ENCODE measurements at regions not wholly inside any gene's neighbourhood (a gene's known extent, or its start where the extent isn't known, plus 50 kb on each side); places are given as distances from the start of the nearest gene placed in this dataset.
"Not testable (repeated sequence)": the region's sequence is repeated elsewhere in the genome, so short reads cannot be mapped to it uniquely, and the experiment has no call there.

- no peak for DNase-seq
These were observed 117.9 kb upstream of the SFSWAP start for GRCh38 chr12:131592972-131593371.

DNA sequence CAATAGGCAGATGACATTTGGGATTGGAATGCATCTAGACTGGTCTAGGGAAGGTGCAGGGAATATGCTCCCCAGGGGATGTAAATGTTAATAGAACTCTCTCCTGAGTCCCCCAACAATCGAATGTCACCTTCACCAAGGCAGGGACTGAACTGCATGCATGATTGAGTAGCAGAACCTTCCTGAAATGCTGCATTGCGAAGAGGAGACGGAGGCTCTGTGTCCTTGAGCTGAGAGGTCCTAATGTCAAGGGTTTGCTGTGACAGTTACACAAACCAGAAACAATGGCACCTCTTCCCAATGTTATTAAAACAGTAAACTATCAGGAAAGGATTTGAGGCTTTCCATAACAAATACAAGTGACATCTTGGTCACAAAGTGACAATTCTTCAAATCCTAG is 117.5 kb upstream of the SFSWAP start:
- DNase-seq = no peak

- DNase-seq = no peak
These were observed 114.8 kb upstream of the SFSWAP start for GRCh38 chr12:131596115-131596514.

DNA sequence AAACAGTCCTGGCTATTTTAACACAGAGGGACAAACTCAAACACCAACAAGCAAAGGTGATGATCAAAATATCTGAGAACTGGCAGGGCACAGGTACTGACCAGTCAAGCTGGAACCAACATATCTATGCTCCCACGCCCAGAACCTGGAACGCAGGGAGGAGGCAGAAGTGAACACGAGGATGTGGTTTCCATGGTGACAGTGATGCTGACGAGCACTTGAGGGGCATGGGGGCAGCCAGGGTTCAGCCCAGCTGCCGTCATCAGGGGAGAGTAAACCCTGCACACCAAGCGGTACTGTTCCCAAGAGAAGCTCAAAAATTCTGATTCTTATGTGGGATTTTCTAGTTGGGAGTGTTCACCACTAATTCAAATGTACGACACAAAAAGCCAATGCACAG is 113.6 kb upstream of the SFSWAP start:
- DNase-seq = no peak

DNA sequence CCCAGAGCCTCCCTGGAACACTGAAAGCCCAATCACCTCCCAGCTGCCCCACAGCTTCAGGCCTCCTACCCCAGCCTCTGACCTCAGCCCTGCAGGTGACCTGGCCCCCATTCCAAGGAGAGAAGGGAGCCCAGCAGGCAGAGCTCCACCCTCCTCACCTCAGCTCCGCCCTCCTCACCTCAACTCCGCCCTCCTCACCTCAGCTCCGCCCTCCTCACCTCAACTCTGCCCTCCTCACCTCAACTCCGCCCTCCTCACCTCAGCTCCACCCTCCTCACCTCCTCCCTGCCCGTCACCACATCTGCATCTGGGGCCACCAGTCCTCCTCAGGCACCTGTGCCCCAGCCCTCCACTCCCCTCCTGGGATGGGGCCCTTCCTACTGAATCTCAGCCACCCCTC is 112.2 kb upstream of the SFSWAP start:
- DNase-seq = no peak

DNA sequence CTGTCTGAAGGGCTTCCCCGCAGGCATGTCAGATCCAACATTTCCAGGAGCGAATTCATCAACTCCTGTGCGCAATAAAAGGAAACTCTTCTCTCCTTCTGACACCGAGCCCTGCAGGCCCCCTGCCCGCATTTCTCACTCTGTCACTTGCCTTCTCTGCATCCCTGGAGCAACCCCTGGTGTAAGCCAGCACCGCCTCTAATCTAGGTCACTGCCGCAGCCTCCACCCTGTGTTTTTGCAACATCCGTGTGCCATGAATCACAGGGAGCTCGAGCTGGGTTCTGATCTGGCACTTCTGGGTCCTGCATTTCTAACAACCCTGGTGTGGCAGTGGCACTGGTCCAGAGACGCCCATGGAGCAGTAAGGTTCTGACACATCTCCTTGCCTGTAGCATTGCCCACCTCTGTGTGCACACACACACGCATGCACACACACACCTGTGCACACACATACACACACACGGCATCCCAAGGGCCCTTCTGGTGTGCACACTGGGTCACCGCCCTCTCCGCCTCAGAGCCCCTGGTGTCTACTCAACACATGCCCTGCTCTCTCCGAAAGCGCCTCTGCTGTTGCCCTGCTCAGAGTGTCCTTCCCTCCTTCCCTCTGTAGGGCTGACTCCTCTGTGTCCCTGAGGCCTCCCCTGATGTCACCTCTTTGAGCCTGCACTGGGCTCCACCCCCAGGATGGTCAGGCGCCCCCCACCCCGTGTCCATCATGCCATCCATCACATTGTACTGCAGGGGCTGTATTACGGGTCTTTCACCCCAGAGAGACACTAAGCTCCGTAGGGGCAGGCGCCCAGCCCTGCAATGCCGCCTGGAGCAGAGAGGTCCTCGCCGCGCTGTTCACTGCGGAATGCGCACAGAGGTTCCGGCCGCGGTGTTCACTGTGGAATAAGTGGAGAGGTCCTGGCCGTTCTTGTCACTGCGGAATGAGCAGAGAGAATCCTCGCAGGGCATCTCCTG is 111.4 kb upstream of the SFSWAP start:
- no peak for DNase-seq

DNA sequence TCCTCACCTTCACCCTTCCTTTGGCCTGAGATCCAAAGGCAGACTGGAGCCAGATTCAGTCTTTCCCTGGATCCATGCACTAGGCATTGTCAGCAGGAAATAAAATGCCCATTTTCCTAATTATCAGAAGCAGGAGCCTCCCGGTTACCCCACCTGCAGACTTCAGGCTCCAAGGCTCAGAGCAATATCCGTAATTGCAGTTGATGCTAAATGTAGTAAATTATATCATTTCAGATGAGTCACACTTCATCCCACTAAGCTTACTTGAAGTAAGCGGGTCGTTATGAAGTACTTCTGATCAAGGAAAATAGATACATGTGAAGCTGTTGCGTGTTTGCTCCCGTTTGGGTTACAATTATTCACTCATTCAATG is 110.7 kb upstream of the SFSWAP start:
- DNase-seq = no peak

- not testable (repeated sequence) for DNase-seq
These were observed 109.4 kb upstream of the SFSWAP start for GRCh38 chr12:131601499-131601898.

DNA sequence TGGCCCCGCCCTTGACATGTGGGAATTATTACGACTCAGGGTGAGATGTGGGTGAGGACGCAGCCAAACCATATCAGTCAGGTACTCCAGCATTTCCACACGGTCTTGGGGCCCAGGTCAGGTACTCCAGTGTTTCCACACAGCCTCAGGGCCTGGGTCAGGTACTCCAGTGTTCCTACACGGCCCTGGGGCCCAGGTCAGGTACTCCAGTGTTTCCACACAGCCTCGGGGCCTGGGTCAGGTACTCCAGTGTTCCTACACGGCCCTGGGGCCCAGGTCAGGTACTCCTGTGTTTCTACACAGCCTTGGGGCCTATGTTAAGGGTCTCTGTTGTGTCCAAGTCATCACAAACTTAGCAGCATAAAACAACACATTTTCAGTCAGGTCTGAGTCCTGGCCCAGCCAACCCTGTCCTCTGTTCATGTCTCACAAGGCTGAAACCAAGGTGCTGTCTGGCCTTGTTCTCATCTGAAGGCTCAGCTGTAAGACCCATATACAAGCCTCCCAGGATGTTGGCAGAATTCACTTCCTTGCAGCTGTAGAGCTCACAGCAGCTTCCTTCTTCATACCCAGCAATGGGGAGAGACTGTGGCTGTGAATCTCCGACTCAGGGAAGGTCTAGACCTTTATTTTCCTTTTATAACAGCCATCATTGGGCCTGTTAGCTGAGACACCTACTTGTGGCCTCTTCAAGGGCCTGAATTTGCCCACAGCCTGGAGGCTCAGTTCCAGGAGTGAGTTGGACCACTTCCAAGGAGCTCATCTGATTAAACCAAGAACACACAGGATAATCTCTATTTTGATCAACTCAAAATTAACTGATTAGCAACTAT is 107.6 kb upstream of the SFSWAP start:
- no peak for DNase-seq

DNA sequence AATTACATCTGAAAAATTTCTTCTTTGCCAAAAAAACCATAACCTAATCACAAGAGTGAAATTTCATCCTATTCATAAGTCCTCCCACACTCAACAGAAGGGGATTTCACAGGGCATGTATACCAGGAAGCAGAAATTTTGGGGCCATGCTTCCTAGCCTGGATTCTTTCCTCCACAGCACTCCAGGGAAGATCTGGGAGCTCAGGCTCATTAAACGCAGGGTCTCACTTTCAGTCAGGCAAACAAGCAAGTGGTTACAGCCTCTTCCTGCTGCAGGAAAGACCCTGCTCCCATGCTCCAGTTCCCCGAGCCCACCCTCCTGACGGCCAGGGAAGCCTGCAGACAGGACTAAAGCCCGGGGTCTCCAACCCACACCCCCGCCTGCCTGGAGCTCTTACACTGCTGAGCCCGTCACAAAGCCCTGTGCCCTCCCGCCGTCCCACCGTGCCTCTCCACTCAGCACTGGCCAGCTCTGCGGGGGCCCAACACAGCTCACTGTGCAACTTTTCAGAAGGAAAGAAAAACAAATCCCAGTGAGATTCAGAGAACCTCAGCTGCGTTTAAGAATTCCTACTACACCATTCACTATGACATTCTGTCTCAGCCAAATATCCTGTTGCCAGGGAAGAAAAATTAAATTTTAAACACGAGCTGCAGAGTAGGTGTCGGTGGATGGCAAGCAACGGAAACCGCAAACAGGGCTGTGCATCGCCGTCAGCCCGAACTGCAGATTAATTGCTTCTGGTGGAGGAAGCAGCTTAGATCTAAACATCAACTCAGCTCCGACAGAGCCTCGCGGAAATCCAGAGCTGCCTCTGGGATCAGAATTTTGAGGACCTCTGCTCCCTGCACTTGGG is 106.7 kb upstream of the SFSWAP start:
- DNase-seq = no peak

- no peak for DNase-seq
These were observed 106.0 kb upstream of the SFSWAP start for GRCh38 chr12:131604859-131605258.

DNA sequence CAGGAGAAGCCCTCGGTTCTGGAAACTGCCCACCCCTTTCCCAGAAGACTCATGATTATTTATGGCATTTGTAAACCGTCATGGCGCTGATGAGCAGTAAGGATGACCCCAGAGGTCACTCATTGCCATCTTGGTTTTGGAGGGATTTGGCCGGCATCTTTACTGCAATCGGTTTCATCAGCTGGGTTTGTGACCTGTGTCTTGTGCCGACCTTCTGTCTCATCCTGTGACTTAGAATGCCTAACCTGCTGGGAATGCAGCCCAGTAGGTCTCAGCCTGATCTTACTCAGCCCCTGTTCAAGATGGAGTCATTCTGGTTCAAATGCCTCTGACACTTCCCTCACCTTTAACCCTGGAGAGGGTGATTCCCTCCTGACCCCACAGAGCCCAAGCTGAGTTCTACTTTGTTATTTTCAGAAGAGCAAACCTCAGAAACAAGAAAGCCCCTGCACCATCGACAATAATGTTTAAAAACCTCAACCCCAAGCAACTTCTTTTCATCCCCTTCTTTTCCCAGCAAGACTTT is 105.5 kb upstream of the SFSWAP start:
- DNase-seq = no peak

GRCh38 chr12:131606218-131606901 is 104.5 kb upstream of the SFSWAP start:
- DNase-seq = no peak

GRCh38 chr12:131607658-131608447 is 103.0 kb upstream of the SFSWAP start:
- DNase-seq = no peak

- DNase-seq = no peak
These were observed 101.9 kb upstream of the SFSWAP start for GRCh38 chr12:131608740-131609690.

DNA sequence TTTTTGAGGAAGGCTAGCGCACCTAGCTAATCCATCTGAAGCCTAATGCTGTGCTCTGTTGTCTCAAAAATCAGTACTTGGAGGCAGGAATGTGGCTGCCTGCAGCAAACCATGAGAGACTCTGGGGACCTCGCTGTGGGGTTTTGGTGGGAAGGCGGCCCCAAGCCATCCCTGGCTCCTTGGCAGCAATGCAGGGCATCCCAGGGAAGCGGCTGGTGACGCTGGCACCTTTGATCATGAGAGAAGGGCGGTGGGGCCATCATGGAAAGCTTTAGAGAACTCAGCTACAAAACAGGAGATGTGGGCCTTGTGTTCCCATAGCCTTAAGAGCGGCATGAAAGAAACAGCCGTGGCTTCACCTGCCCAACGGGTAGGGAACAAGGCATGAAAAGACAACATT is 101.1 kb upstream of the SFSWAP start:
- no peak for DNase-seq

DNA sequence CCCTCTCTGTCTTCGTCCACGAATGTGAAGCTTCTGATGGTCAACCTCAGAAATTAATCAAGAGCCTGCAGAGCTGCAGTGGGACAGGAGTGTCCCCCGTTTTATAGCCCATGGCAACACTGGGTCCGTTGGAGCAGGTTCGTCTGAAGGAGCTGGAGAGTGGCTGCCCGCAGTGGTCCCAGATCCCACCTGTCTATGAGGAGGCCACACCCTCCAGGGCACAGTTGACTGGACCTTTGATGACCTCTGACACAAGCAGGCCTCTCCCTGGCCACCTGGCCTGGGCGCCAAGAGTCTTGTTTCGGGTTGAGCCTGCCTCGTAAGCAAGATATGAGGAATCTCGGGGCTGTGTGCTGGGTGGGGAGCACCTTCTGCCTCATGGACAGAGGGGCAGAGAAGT is 100.7 kb upstream of the SFSWAP start:
- DNase-seq = no peak

DNA sequence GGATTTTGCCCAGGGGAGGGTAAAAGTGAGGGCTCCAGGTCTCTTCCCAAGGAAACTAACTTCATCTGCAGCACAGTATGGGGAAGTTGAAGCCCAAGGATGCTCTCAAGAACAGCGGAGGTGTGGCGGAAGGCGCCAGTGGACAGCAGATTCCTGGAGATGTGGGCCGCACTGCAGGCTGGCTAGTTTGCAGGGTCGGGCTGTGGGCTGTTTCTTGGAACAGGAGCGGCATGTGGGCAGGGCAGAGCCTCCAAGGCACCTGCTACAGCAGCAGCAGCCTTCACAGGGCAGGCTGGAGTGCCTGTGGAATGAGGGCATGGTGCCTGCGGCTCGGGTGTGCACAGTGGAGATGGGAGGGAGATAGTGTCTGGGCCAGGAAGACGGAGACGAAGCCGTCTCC is 100.0 kb upstream of the SFSWAP start:
- DNase-seq = no peak

DNA sequence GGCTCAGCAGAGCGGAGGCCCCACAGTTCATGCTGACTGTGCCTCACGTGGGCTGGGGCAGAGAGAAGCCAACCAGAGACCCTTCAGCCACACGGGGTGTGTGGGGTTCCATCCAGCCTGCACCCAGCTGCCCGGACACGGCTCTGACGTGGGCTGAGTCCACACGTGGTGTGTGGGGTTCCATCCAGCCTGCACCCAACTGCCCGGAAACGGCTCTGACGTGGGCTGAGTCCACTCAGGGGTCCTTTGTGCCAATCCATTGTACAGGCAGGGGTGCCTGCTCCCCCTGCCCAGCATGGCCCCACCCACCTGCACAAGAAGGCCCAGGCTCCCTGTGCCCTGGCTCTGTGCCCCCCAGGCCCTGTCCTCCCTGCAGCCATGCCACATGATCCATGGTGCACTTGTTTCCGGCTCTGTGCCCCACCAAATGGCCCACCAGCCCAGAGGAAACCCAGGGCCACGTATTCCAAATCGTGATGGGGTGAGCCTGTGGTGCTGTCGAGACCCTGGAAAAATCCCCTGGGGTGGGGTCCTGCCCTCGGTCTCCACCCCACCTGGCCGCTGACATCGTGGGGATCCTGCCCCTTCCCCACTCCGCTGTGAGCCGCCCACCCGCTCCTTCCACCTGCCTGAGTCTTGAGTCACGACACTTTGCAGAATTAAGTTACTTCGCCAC is 99.3 kb upstream of the SFSWAP start:
- no peak for DNase-seq
